NCI-H748 treated with DMSO at 0.1 percent for 48 hours (cell line): ENCODE measurements at regions not wholly inside any gene's neighbourhood (a gene's known extent, or its start where the extent isn't known, plus 50 kb on each side); places are given as distances from the start of the nearest gene placed in this dataset.
"Not testable (repeated sequence)": the region's sequence is repeated elsewhere in the genome, so short reads cannot be mapped to it uniquely, and the experiment has no call there.

ENCODE experiments used
- DNase-seq: peaks from one replicate; lab custom pipeline; 2025; lab: John Stamatoyannopoulos, UW

DNA sequence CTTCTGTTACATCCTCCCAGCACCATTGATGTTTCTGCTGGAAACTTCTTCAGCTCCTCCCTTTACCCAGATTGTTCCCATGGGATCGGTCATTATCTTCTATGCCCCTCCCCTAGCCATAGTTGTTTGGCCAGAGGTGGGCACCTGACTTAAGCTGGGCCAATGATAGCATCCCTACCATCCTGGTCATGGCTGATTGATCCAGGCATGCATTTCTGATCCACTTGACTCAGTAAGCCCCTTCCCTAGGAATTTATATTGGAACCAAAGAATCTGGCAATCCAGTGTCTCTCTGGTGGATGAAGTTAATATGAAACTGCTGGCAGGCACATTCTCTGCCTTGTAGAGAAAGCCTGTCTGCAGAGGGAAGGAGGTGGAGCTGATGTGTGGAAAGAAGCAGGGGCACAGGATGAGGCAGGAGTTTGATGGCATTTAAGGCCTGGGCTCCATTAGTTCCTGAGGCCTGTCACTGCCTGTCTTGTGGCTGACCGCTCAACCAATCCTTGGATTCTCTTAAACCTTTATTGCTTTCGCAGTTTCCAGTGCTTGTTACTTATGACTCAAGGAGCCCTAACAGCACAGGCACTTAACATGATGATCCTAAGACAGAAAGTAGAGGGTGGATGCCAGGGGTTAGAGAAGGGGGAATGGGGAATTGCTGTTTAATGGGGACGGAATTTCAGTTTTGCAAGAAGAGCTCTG, 152.4 kb downstream of the ABCC12 start:
- DNase-seq = no peak

DNA sequence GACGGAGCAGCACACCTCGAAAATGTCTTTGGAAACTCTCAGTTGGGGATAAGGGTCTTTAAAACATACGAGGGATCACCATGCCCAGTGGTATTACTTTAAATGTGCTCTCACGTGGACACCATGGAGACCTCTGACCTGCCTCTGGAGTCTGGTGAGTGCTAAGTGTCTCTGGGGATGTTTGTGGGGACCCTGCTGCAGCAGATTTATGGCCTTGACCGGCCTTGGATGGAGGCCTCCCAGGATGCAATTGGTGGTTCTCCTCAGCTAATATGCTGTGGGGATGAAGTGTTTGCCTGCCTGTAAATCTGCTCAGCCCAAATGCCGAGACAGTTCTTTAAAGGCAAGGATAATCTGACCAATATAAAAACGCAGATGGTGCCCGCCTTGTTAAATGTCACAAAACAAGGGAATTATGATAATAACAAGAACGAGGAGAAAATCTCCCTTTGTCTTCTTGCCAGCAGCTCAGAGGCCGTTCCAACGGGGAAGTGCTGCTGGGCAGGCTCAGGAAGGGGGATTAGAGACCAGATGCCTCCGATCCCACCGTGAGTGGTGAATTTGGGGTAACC, 154.4 kb downstream of the ABCC12 start:
- DNase-seq = no peak

DNA sequence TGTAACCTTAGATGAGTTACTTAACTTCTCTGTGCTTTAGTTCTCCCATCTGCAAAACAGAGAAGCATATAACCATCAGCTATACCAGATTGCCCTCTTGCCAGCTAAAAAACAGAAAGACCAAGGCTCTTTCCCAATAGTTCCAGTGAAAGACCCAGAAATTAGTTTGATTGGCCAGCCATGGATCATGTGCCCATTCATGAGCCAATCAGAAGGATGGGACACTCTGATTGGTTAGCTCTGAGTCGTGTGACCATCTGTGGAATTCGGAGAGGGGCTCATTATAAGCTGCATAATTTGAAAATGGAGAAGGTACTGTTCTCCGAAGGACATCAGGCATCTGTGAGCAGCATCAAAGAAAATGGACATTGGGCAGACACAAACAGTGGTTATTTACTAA, 155.2 kb downstream of the ABCC12 start:
- no peak for DNase-seq

DNA sequence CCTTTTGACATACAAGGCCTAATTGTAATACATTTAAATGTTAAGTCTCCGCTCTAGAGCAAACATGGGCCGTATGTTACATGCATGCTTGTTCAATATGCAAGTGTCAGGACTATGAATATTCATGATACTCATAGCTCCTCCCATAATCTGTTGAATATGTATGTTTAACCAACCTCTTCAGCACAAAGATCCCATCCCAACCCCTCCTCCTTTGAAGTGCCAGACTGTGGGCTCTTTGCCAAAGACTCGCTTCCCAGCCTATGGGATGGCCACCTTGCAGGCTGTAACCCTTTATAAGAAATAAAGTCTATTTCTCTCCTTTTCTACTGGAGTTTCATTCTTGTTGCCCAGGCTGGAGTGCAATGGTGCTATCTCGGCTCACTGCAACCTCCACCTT, 156.2 kb downstream of the ABCC12 start:
- no peak for DNase-seq

DNA sequence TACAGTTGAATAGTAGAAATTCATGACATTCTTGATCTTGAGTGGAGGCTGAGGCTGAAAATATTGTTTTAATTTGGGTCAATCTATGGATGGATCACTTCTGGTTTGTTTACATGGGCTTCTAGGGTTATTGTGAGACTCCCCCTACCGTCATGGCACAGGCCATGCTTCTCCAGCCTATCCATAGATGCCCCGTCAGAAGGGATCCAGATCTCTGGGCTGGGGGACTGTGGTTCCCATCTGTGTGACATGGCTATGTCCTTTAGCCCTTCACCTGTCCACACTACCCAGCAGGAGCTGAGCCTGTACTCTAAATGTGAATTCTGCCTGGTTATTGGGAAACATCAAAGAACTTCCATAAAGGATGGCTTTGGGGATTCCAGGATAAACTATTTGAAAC, 160.4 kb downstream of the ABCC12 start:
- no peak for DNase-seq

DNA sequence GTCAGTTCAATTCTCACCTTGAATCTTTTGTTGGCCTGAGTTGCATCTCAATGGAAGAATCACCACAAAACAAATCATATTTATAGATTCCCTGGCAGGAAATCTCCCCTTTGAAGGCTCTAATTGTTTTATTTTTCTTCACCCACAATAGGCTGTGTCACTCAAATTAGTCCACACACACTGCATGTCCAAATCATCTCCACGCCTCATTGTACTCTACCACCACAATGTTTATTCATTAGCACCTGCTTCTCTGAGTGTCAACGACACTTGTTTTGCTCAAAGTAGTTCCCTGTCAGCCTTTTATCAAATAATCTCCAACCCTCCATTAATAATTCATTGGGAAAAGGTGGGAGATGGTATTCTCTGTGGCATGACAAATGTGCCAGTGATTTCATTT, 164.3 kb downstream of the ABCC12 start:
- DNase-seq = no peak

DNA sequence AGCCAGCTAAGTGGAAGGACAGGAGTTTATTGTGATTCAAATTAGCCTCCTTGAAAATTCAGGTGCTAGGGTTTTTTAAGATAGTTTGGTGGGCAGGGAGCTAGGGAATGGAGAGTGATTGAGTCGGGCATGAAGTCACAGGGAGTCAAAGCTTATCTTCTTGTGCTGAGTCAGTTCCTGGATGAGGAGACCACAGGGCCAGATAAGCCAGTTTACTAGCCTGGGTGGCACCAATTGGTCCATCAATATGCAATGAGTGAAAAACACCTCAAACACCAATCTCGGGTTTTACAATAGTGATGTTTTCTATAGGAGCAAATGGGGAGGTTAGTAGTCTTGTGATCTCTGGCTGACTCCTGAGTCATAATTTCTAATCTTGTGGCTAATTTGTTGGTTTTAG, 165.1 kb downstream of the ABCC12 start:
- DNase-seq = no peak

DNA sequence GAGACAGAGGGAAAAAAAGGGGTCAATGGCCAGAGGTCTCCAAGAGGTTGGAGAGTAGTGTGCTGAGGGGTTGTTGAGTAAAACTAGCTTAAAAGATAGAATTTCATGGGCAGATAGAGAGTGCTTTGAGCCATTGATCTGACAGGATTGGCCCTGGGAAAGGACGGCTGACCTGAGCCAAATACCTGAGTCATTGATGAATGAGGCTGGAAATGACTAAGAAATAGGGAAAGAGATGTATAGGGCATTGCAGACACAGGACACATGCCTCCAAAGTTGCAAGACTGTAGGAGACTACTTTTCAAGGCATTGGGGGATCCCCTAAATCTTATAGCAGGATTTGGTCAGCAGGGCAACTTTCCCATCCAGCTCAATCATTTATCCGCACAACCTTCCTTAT, 168.7 kb downstream of the ABCC12 start:
- DNase-seq = no peak

DNA sequence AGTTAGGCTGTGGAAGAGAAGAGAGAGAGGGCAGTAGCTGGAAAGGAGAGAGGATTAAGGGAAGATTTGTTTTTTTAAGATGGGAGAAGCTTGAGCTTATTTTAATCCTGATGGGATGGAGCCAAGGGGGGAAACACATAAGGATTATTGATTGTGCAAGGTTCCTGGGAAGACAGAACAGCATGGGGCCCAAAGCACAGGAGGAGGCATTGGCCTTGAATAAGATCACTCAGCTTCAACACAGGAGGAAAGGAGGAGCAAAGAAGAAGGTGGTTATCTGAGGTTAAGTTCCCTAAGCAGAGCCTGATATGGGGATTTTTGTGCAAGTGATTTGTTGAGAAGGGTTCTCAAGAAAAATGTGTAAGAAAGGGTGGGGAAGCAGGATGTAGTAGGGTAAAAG, 169.8 kb downstream of the ABCC12 start:
- no peak for DNase-seq

DNA sequence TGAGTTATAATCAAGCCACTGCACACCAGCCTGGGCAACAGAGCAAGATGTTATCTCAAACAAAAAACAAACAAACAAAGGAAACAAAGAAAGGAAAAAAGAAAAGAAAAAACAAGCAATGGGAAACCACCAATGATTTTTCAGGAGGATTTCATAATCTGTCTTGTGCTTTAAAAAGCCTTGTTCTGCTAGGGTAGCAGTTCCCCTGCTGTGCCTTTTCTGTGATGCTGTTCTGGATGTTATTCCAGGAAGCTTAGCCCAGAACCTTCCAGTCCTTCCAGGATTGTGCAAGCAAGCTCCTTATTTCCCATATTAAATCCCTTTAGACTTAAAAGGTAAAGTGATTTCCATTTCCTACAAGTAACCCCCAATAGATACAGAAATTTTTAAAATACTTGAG, 171.1 kb downstream of the ABCC12 start:
- DNase-seq = no peak

DNA sequence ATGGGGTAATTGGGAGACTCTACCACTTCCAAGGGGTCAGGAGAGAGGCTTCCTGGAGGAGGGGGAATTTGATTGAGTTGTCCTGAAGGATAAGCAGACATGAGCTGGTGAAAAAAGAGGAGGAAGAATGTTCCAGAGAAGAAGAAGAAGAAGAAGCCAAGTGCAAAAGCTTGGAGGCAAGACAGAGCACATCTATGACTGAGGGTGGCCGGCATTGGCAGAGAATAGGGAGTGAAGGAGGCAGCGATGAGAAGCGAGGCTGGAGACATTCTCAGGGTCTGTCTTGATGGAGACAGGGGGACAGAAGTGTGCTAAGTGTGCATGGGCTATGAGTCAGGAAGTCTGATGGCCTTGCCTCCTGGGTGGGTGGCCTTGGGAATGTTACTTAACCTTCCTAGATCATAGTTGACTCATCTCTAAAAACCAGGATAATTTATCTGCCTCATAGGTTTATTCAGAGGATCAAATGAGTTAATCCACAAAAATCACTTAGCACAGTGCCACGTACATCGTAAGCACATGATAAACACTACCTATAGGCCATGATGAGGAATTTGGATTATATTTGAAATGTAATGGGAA, 171.7 kb downstream of the ABCC12 start:
- no peak for DNase-seq

DNA sequence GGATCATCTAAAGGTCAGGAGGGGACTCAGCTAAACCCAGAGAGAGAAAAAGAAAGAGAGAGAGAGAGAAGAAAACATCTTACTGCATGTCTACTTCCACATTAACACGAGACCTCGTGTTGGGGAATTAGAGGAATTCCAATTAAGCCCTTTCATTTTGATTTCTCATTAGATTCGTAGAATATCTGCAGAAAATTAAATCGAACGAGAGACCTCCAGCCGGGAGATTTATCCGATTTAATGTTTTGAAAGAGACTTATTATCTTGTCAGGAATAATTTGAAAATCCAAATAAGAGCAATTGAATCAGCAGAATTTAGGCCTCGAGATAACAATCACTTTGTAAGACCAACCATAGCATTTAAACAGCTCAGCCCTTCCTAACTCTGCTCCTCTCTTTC, 175.6 kb downstream of the ABCC12 start:
- no peak for DNase-seq

DNA sequence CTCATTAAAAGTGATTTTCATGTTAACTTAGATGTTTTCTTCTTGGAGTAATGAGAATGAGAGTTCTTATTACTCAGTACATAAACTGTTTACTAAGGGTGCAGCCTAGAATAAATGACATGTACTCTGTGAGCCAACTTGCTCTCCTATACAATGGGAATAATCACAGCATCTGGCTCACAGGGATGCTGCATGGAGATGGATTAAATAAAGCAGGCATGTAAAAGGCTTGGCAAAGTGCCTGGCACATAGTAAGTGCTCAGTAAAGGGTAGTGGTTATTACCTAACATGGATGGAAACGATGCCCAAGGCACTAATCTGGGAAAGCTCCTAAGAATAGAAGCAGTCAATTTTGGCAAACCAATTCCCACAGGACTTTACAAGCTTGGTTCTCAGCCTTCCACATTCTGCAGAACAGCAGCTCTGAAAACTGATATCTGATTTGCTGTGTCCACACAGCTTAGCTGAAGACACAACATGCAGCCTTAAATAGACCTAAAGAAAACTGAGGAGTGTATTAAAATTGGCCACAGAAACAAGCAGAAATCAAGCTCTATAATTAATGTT, 176.1 kb downstream of the ABCC12 start:
- DNase-seq = no peak

DNA sequence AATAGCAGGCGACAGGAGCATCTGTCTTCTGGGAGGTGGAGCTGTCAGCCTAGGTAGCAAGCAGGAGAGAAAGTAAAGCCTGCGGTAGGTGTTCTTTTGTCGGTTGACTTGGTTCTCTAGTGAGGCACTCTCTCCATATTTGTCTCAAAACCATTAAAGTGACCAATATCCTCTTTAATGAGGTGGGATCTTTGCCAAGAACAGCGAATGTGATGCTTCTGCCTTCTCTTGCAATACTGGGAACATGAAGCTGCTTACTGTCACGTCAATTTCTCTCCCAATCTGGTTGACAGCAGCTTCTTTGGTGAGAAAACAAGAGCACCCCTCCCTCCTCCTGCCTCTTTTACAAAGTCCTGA, 176.7 kb downstream of the ABCC12 start:
- no peak for DNase-seq

DNA sequence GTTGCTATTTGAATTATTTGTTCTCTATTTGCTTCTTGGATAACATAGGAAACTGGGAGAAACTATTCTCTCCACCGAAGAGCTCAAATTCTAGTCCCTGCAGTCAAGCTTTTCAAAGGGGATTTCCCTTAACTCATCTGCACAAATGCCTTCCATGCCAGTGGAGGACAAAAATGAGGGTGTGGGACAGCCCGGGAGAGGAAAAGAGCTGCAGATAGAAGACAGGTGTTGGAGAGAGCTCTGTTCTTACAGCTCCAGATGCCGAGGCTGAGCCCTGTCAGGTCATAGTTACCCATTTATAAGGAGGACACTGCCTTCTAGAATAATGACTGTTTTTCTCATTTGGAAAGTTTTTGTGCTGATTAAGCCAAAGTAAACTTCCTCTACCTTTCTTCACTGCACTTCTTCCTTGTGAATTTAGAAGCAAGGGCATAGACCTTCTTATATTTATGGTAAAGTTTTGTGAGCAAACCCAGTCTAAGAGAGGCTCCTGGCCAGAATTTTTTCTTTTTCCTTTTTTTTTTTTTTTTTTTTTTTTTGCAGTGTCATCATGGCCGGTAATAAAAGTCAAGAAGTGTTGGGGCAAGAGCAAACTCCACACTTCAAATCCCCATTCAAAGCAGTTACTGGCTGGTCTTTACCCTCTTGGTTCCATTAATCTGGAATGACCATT, 177.2 kb downstream of the ABCC12 start:
- DNase-seq = no peak

DNA sequence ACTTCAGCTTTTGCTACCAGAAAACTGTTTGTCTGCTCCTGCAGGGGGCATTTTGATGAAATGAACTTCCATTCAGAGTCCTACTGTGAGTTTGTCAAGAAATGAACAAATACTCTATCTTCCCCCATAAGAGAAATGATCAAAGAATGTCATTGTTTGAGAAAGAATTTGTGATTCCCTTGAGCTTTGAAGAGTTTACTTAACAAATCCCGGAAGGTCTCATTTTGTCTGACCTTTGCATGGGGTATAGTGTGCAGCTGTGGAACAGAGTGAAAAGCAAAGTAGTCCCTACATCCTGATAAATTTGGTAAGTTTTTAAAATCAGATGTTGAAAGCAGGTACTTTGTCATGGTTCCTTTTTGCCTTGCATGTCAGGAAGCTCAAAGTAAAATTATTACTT, 178.0 kb downstream of the ABCC12 start:
- no peak for DNase-seq

DNA sequence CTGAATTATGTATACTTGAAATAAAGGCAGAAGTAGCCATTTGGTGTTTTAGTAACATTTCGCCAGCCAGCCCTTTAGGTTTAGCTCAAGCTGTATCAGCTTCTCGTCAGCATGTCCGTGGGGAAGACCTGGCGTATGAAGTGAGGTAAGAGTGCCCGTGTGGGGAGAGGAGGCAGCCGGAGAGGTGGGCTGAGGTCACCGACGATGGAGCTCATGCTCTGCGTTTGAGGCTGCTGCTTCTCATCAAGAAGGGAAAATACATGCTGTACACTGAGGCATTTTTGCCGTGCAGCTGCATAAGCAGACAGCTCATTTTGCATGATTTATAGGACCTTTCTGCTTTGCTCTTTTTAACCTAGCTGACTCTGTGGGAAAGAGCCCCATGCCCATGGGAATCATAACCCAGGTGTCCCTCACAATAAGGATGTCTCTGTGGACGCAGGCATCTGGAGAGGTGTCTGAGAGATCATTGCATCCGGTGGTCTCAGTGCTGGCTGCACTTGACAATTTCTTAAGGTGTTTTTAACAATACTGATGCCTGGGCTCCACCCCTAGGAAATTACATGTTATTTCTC, 179.1 kb downstream of the ABCC12 start:
- no peak for DNase-seq

DNA sequence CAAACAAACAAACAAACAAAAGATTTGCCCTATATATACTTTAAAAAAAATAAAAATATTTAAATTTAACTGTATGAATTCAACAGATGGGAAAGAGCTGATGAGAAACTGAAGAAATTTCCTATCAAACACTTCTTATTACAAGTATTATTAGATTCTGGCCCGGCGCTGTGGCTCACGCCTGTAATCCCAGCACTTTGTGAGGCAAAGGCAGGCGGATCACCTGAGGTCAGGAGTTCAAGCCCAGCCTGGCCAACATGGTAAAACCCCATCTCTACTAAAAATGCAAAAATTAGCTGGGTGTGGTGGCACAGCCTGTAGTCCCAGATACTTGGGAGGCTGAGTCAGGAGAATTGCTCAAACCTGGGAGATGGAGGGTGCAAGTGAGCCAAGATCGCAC, 180.8 kb downstream of the ABCC12 start:
- DNase-seq = not testable (repeated sequence)

DNA sequence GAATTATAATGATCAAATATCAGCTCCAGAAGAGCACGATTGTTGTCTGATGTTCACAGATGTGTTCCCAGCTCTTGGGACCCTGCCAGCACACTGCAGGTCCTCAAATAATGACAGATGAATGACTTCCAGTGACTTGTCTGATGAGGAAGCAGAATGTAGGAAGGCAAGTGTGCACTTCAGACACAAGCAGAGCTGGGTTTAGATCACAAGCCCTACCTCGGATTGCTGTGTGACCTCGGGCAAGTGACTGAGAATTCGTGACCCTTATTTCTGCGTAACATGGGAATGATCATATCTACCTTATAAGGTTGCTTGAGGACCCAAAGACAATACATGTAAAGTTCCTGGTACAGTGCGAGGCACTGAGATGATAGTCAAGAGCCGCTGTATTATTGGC, 182.2 kb downstream of the ABCC12 start:
- no peak for DNase-seq

DNA sequence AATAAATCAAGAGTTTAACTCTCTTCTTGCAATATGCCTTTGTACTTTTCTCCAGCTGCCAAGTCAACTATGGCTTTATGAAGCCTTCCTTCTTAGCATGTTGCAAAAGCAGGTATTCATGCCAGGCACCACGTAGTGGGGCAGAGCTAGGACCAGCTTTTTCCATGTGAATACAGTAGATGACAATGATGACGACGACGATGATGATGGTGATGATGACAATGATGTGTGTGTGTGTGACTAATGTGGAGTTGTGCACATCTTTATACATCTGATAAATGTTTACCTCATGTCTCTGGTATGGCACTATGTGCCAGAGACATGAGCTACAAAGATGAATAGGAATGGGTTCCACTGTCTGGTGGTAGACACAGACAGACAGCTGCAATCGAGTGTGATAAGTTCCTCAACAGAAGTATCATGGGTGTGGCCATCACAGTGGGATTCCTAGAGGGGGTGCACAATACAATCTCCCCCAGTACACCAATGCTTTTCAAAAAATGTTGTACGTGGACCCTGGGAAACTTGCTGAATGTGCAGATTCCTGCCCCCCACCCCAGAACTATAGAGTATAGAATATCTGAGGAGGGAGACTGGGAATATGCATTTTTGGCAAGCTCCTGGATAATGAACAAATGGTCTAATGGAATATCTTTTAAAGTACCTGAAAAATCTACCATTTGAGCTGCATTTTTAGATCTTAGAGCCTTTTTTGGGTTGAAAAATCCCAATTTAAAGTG, 183.4 kb downstream of the ABCC12 start:
- DNase-seq = no peak

DNA sequence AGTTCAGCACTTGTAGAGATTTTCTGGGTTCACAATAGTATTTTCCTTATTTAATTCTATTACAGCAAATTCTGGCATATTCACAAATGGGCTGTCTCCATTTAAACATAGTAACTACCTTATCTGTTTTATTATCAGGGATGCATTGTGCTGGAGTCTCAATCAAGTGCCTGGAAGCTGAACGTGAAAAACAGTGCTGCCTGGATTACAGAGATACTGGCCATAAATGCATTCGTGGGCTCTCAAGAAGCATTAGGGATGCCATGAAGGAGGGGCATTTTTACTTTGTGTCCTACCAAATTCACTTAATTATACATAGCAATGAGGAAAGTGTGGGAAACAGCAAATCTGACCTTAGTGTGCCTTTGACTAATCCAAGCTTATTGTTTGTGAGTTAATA, 184.6 kb downstream of the ABCC12 start:
- DNase-seq = no peak

DNA sequence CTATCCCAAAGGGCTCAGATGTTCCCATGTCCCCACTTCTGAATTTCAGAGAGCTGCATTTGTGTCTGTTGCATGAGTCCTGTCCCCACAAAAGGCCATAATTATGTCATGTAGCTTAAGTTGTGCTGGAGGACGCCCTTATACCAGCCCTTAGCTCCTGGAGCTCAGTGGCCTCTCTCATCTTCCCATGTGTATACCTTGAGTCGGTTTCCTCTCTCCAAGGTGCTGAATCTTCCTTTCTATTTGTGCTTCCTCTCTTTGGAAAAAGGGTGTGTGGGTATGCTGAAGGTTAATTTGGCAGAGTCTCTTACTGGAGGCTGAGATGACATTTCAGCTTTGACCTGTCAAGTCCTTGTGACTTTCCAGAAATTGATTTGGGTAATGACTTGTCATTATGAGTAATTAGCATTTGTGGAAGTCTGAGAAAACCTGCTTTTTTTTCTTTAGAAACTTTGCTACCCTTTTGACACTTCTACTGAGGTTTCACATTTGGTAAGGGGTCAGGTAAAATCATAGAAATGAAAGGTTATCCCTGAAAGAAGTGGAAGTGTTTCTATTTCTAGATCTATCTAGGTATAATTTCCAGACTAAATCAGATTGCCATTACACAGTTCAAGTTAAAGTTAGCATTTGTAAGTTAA, 185.4 kb downstream of the ABCC12 start:
- DNase-seq = no peak
